Islet precursor cell (in vitro differentiated cells): ENCODE measurements at regions not wholly inside any gene's neighbourhood (a gene's known extent, or its start where the extent isn't known, plus 50 kb on each side); places are given as distances from the start of the nearest gene placed in this dataset.
"Not testable (repeated sequence)": the region's sequence is repeated elsewhere in the genome, so short reads cannot be mapped to it uniquely, and the experiment has no call there.

ENCODE experiments used
- DNase-seq: peaks from one replicate; pipeline ENCODE4 v3.0.0-alpha.2; 2018

- DNase-seq = no peak
Measured at GRCh38 chr4:163991298-163991865, 496.9 kb downstream of the TMA16 start.

- DNase-seq = no peak
Measured at GRCh38 chr4:164009435-164009834, 514.9 kb downstream of the TMA16 start.

GRCh38 chr4:164011791-164012190, 517.3 kb downstream of the TMA16 start:
- no peak for DNase-seq

- peak; percentile 78 for DNase-seq
Measured at GRCh38 chr4:164012396-164013027, 518.0 kb downstream of the TMA16 start.

- DNase-seq = no peak
Measured at GRCh38 chr4:164021947-164022346, 527.5 kb downstream of the TMA16 start.

GRCh38 chr4:164023214-164023613, 528.7 kb downstream of the TMA16 start:
- no peak for DNase-seq

- no peak for DNase-seq
Measured at GRCh38 chr4:164027805-164028204, 533.3 kb downstream of the TMA16 start.

GRCh38 chr4:164039482-164039881, 545.0 kb downstream of the TMA16 start:
- no peak for DNase-seq

GRCh38 chr4:164056426-164057142, 562.1 kb downstream of the TMA16 start:
- no peak for DNase-seq

GRCh38 chr4:164058776-164059445, 564.4 kb downstream of the TMA16 start:
- DNase-seq = no peak

- DNase-seq = no peak
Measured at GRCh38 chr4:164060456-164060855, 566.0 kb downstream of the TMA16 start.

GRCh38 chr4:164068392-164068791, 573.9 kb downstream of the TMA16 start:
- no peak for DNase-seq

GRCh38 chr4:164070625-164071024, 576.1 kb downstream of the TMA16 start:
- no peak for DNase-seq

- no peak for DNase-seq
Measured at GRCh38 chr4:164081371-164081770, 586.9 kb downstream of the TMA16 start.

GRCh38 chr4:164081801-164082200, 587.3 kb downstream of the TMA16 start:
- no peak for DNase-seq

- no peak for DNase-seq
Measured at GRCh38 chr4:164087733-164088132, 593.2 kb downstream of the TMA16 start.

- DNase-seq = no peak
Measured at GRCh38 chr4:164095313-164096110, 601.0 kb downstream of the TMA16 start.

- no peak for DNase-seq
Measured at GRCh38 chr4:164096766-164097518, 602.5 kb downstream of the TMA16 start.

- DNase-seq = not testable (repeated sequence)
Measured at GRCh38 chr4:164100741-164101365, 606.4 kb downstream of the TMA16 start.

GRCh38 chr4:164108971-164109370, 614.5 kb downstream of the TMA16 start:
- DNase-seq = no peak

GRCh38 chr4:164109503-164109902, 615.0 kb downstream of the TMA16 start:
- no peak for DNase-seq

- no peak for DNase-seq
Measured at GRCh38 chr4:164115236-164115635, 620.7 kb downstream of the TMA16 start.
